RWPE2 (cell line): ENCODE measurements at regions not wholly inside any gene's neighbourhood (a gene's known extent, or its start where the extent isn't known, plus 50 kb on each side); places are given as distances from the start of the nearest gene placed in this dataset.

Experiments
- ATAC-seq: fragments of 200-7000 bp; cut with Tn5 transposase; 3 replicates; pipeline ENCODE4 v1.9.1; 2021; ENCODE audit warnings: low read depth
- DNase-seq: peaks from one replicate; pipeline ENCODE4 v3.0.0-alpha.2; 2020; ENCODE audit warnings: low spot score
- H3K27ac ChIP-seq: fragments of 450-650 bp; 2 replicates; pipeline ENCODE4 v1.5.1; 2017; ENCODE audit warnings: mild to moderate bottlenecking; ENCODE audit not compliant: poor library complexity, severe bottlenecking
- H3K27me3 ChIP-seq: fragments of 250-450 bp; sonication (Bioruptor Pico); 2 replicates; pipeline ENCODE4 v1.5.1; 2021; ENCODE audit warnings: mild to moderate bottlenecking, moderate library complexity; ENCODE audit not compliant: insufficient read depth, poor library complexity, severe bottlenecking
- H3K36me3 ChIP-seq: fragments of 250-450 bp; sonication (Bioruptor Pico); 2 replicates; pipeline ENCODE4 v1.5.1; 2020; ENCODE audit warnings: low read depth, mild to moderate bottlenecking, moderate library complexity
- H3K4me1 ChIP-seq: fragments of 250-450 bp; sonication (Bioruptor Pico); 2 replicates; pipeline ENCODE4 v1.5.1; 2021; ENCODE audit warnings: mild to moderate bottlenecking, moderate library complexity; ENCODE audit not compliant: insufficient read depth, poor library complexity, severe bottlenecking
- H3K4me3 ChIP-seq: fragments of 250-450 bp; sonication (Bioruptor Pico); 2 replicates; pipeline ENCODE4 v1.5.1; 2021; ENCODE audit warnings: mild to moderate bottlenecking, moderate library complexity; ENCODE audit not compliant: severe bottlenecking
- H3K9me3 ChIP-seq: fragments of 250-450 bp; sonication (Bioruptor Pico); 2 replicates; pipeline ENCODE4 v1.5.1; 2021; ENCODE audit warnings: mild to moderate bottlenecking, moderate library complexity; ENCODE audit not compliant: severe bottlenecking
- TF ChIP-seq, protein P1 (sequence below): fragments of 450-650 bp; IDR thresholded peaks from one replicate; pipeline ENCODE4 v1.5.1; 2017; ENCODE audit warnings: mild to moderate bottlenecking, moderate library complexity; ENCODE audit not compliant: poor library complexity, severe bottlenecking

DNA sequence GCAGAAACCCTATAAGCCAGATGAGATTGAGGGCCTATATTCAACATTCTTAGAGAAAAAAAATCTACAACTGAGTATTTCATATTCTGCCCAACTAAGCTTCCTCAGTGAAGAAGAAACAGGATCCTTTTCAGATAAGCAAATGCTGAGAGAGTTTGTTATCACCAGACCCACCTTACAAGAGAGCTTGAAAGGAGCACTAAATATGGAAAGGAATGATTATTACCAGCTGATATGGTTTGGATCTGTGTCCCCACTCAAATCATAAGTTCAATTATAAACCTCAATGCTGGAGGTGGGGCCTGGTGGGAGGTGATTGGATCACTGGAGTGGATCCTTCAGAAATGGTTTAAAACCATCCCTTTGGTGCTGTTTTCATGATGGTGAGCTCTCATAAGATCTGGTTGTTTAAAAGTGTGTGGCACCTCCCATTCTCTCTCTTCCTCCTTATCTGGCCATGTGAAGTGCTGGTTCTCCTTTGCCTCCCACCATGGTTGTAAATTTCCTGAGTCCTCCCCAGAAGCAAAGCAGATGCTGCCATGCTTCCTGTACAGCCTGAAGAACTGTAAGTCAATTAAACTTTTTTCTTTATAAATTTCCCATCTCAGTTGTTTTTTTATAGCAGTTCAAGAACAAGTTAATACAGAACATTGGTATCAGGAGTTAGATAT is 144.2 kb downstream of the MSN start:
- H3K4me3 ChIP-seq: no peak overlapping the region
- no peak overlapping the region for H3K27ac ChIP-seq
- ATAC-seq (no peak), DNase-seq (no peak)
- no peaks in the 10 kb centered on the region for H3K4me1 ChIP-seq
- TF ChIP-seq, protein P1, sequence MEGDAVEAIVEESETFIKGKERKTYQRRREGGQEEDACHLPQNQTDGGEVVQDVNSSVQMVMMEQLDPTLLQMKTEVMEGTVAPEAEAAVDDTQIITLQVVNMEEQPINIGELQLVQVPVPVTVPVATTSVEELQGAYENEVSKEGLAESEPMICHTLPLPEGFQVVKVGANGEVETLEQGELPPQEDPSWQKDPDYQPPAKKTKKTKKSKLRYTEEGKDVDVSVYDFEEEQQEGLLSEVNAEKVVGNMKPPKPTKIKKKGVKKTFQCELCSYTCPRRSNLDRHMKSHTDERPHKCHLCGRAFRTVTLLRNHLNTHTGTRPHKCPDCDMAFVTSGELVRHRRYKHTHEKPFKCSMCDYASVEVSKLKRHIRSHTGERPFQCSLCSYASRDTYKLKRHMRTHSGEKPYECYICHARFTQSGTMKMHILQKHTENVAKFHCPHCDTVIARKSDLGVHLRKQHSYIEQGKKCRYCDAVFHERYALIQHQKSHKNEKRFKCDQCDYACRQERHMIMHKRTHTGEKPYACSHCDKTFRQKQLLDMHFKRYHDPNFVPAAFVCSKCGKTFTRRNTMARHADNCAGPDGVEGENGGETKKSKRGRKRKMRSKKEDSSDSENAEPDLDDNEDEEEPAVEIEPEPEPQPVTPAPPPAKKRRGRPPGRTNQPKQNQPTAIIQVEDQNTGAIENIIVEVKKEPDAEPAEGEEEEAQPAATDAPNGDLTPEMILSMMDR: no peak
- H3K36me3 ChIP-seq: no peaks in the 10 kb centered on the region
- H3K27me3 ChIP-seq: no peaks in the 10 kb centered on the region
- H3K9me3 ChIP-seq: no peaks in the 10 kb centered on the region
